Vagina (tissue), 2 donors: ENCODE measurements at regions not wholly inside any gene's neighbourhood (a gene's known extent, or its start where the extent isn't known, plus 50 kb on each side); places are given as distances from the start of the nearest gene placed in this dataset.

ENCODE experiments used
- POLR2A ChIP-seq, 2 donors: fragments of 450-650 bp; IDR thresholded peaks; one replicate each; pipeline ENCODE4 v1.6.1; 2017; ENCODE audit warnings: antibody characterized with exemption in 2 of 2, mild to moderate bottlenecking in 2 of 2, moderate library complexity in 2 of 2
- TF ChIP-seq, protein P1 (sequence below), 3 experiments: fragments of 450-650 bp in 2 of 3; fragments of 200-600 bp in 1 of 3; sonication (generic) in 1 of 3; IDR thresholded peaks; one replicate each; pipeline ENCODE4 v1.5.1; 2017 to 2019; ENCODE audit warnings: antibody characterized with exemption in 3 of 3, mild to moderate bottlenecking in 2 of 3, moderate library complexity in 2 of 3

DNA sequence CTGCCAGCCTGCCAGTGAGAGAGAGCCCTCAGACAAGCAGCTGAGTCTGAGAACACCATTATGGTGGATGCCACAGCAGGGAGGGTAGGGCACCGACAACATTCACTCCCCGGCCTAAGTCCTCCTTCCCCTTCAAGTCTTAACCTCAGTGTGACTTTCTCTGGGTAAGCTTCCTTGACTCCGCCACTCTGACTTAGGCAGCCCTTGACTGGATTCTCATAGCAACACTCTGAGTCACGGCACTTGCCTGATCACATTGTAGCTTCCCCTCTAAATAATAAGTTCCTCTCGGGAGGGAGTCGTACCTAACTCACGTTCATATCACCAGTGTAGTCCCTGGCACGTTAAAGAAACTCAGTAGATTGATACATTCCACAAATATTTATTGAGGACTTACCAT is 180.5 kb downstream of the FOXB1 start:
- no peak for TF ChIP-seq POLR2A (IDR thresholded peaks at IDR 0.05)
- TF ChIP-seq, protein P1, sequence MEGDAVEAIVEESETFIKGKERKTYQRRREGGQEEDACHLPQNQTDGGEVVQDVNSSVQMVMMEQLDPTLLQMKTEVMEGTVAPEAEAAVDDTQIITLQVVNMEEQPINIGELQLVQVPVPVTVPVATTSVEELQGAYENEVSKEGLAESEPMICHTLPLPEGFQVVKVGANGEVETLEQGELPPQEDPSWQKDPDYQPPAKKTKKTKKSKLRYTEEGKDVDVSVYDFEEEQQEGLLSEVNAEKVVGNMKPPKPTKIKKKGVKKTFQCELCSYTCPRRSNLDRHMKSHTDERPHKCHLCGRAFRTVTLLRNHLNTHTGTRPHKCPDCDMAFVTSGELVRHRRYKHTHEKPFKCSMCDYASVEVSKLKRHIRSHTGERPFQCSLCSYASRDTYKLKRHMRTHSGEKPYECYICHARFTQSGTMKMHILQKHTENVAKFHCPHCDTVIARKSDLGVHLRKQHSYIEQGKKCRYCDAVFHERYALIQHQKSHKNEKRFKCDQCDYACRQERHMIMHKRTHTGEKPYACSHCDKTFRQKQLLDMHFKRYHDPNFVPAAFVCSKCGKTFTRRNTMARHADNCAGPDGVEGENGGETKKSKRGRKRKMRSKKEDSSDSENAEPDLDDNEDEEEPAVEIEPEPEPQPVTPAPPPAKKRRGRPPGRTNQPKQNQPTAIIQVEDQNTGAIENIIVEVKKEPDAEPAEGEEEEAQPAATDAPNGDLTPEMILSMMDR (IDR thresholded peaks at IDR 0.05) = no peak
